ENCODE measurements at regions not wholly inside any gene's neighbourhood (a gene's known extent, or its start where the extent isn't known, plus 50 kb on each side); places are given as distances from the start of the nearest gene placed in this dataset.
A peak's percentile ranks its signal among the peaks of the same experiment; 100 is the strongest.

GRCh38 chr13:55500694-55501093 is 1640.0 kb upstream of the PRR20A start:
- Histone ChIP-seq H3K27me3 (ENCODE audit: low read length) (no peaks in the 10 kb centered on the region), H3K27ac (ENCODE audit: low read length) (no peak overlapping the region), H3K9me3 (ENCODE audit: low read length) (no peaks in the 10 kb centered on the region), H3K4me1 (ENCODE audit: insufficient read depth, low read length) (no peaks in the 10 kb centered on the region), H3K4me3 (ENCODE audit: low read length) (no peak overlapping the region), H3K4me2 (ENCODE audit: low read length) (no peak overlapping the region), H4K20me1 (ENCODE audit: low read length) (no peaks in the 10 kb centered on the region), H3F3A (ENCODE audit: low read length, unreplicated experiment) (no peaks in the 10 kb centered on the region), H2AFZ (ENCODE audit: low read length) (no peak overlapping the region), H3K79me2 (ENCODE audit: low read length) (no peaks in the 10 kb centered on the region), H3K9me2 (replicated peaks; ENCODE audit: low read length) (no peaks in the 10 kb centered on the region), H3K36me3 (ENCODE audit: low read depth, low read length) (no peaks in the 10 kb centered on the region), H3K9ac (ENCODE audit: low read length) (no peak overlapping the region)
- BruUV-seq (replicated peaks), result no TSS peak
- DNase-seq (no peak), ATAC-seq (no peak)
- POLR2A ChIA-PET (ENCODE audit: unreplicated experiment), result no interaction called here
- TF ChIP-seq EZH2 (IDR thresholded peaks at IDR 0.05; ENCODE audit: low read length, unreplicated experiment) (no peak), EZH2phosphoT487 (IDR thresholded peaks at IDR 0.05; ENCODE audit: borderline replicate concordance, low read length) (no peak), CTCF (conservative IDR thresholded peaks at IDR 0.05; ENCODE audit: low read depth, low read length) (no peak)
- CTCF ChIA-PET, result no interaction called here
- intact Hi-C loops (cut with micrococcal nuclease), result no loop called here

- Histone ChIP-seq H3K79me2 (ENCODE audit: low read length) (no peaks in the 10 kb centered on the region), H3K9ac (ENCODE audit: low read length) (no peak overlapping the region), H3K4me1 (ENCODE audit: insufficient read depth, low read length) (no peaks in the 10 kb centered on the region), H4K20me1 (ENCODE audit: low read length) (no peaks in the 10 kb centered on the region), H3K27ac (ENCODE audit: low read length) (no peak overlapping the region), H3K4me2 (ENCODE audit: low read length) (no peak overlapping the region), H3K27me3 (ENCODE audit: low read length) (no peaks in the 10 kb centered on the region), H3K36me3 (ENCODE audit: low read depth, low read length) (no peaks in the 10 kb centered on the region), H3K9me2 (replicated peaks; ENCODE audit: low read length) (no peaks in the 10 kb centered on the region), H3F3A (ENCODE audit: low read length, unreplicated experiment) (no peaks in the 10 kb centered on the region), H3K9me3 (ENCODE audit: low read length) (no peaks in the 10 kb centered on the region), H3K4me3 (ENCODE audit: low read length) (no peak overlapping the region), H2AFZ (ENCODE audit: low read length) (no peak overlapping the region)
- no peak for TF ChIP-seq EZH2phosphoT487 (IDR thresholded peaks at IDR 0.05; ENCODE audit: borderline replicate concordance, low read length)
- TF ChIP-seq CTCF (conservative IDR thresholded peaks at IDR 0.05; ENCODE audit: low read depth, low read length), result no peak
- no peak for TF ChIP-seq EZH2 (IDR thresholded peaks at IDR 0.05; ENCODE audit: low read length, unreplicated experiment)
- ChIA-PET POLR2A (ENCODE audit: unreplicated experiment) (no interaction called here), CTCF (no interaction called here)
- intact Hi-C loops (cut with micrococcal nuclease), result loop anchor here (10.0 kb wide), 1 partner anchor 322 kb away; no protein-coding TSS in a partner anchor
- no peak for DNase-seq
- no TSS peak for BruUV-seq (replicated peaks)
- no peak for ATAC-seq
Measured at GRCh38 chr13:55516610-55517009, 1624.1 kb upstream of the PRR20A start.

- no peak overlapping the region for H2AFZ ChIP-seq (ENCODE audit: low read length)
- ATAC-seq (no peak), DNase-seq (no peak)
- H3K4me2 ChIP-seq (ENCODE audit: low read length), result no peak overlapping the region
- no peaks in the 10 kb centered on the region for H4K20me1 ChIP-seq (ENCODE audit: low read length)
- no peaks in the 10 kb centered on the region for H3K79me2 ChIP-seq (ENCODE audit: low read length)
- no peaks in the 10 kb centered on the region for H3K36me3 ChIP-seq (ENCODE audit: low read depth, low read length)
- intact Hi-C loops (cut with micrococcal nuclease), result loop anchor here (10.0 kb wide), 1 partner anchor 323 kb away; no protein-coding TSS in a partner anchor
- H3K27me3 ChIP-seq (ENCODE audit: low read length), result no peaks in the 10 kb centered on the region
- H3K9me2 ChIP-seq (replicated peaks; ENCODE audit: low read length), result no peaks in the 10 kb centered on the region
- no peak overlapping the region for H3K9ac ChIP-seq (ENCODE audit: low read length)
- ChIA-PET CTCF (no interaction called here), POLR2A (ENCODE audit: unreplicated experiment) (no interaction called here)
- TF ChIP-seq CTCF (conservative IDR thresholded peaks at IDR 0.05; ENCODE audit: low read depth, low read length), result peak; percentile 41; the same call in 1 of the 2 replicates
- no peak for TF ChIP-seq EZH2phosphoT487 (IDR thresholded peaks at IDR 0.05; ENCODE audit: borderline replicate concordance, low read length)
- BruUV-seq (replicated peaks), result no TSS peak
- no peaks in the 10 kb centered on the region for H3K9me3 ChIP-seq (ENCODE audit: low read length)
- no peaks in the 10 kb centered on the region for H3F3A ChIP-seq (ENCODE audit: low read length, unreplicated experiment)
- no peaks in the 10 kb centered on the region for H3K4me1 ChIP-seq (ENCODE audit: insufficient read depth, low read length)
- H3K4me3 ChIP-seq (ENCODE audit: low read length), result no peak overlapping the region
- H3K27ac ChIP-seq (ENCODE audit: low read length), result no peak overlapping the region
Measured at GRCh38 chr13:55517312-55517711, 1623.4 kb upstream of the PRR20A start.

Measured in PC-3 (cell line).